Keratinocyte (primary cell): ENCODE measurements at regions not wholly inside any gene's neighbourhood (a gene's known extent, or its start where the extent isn't known, plus 50 kb on each side); places are given as distances from the start of the nearest gene placed in this dataset.

Experiments used
- DNase-seq: peaks from one replicate; pipeline ENCODE4 v3.0.0-alpha.2; 2011; ENCODE audit warnings: low read depth, missing footprints, low spot score
- FAIRE-seq: peaks from 2 replicates; lab custom pipeline; 2011; peaks lifted over from hg19 to GRCh38; lab: Jason Lieb, UNC
- H2AFZ ChIP-seq: 2 replicates; pipeline ENCODE4 v1.6.0; 2012; ENCODE audit warnings: low read length, control low read depth, inconsistent platforms; ENCODE audit not compliant: control insufficient read depth
- H3K27ac ChIP-seq: 2 replicates; pipeline ENCODE4 v1.5.1; 2011; ENCODE audit warnings: low read length; ENCODE audit not compliant: control insufficient read depth, insufficient read depth
- H3K27me3 ChIP-seq: 3 replicates; pipeline ENCODE4 v1.6.0; 2011; ENCODE audit warnings: low read length; ENCODE audit not compliant: control insufficient read depth, insufficient read depth; ENCODE audit errors: extremely low read depth
- H3K36me3 ChIP-seq, 2 experiments: 2 replicates in 1 of 2; 3 replicates in 1 of 2; pipeline ENCODE4 v1.5.1; 2011; ENCODE audit warnings: low read length in 2 of 2, mild to moderate bottlenecking in 1 of 2; ENCODE audit not compliant: control insufficient read depth in 2 of 2, insufficient read depth in 2 of 2; ENCODE audit errors: extremely low read depth in 1 of 2
- H3K4me1 ChIP-seq: 3 replicates; pipeline ENCODE4 v1.5.1; 2011; ENCODE audit warnings: low read length; ENCODE audit not compliant: control insufficient read depth, insufficient read depth; ENCODE audit errors: extremely low read depth
- H3K4me2 ChIP-seq: 3 replicates; pipeline ENCODE4 v1.6.0; 2011; ENCODE audit warnings: low read depth, low read length; ENCODE audit not compliant: control insufficient read depth, insufficient read depth; ENCODE audit errors: extremely low read depth
- H3K4me3 ChIP-seq, 3 experiments: fragments of 200-600 bp in 1 of 3; sonication (generic) in 1 of 3; 2 replicates in 2 of 3; 3 replicates in 1 of 3; pipeline ENCODE4 v1.5.1; 2011 to 2016; ENCODE audit warnings: low read length in 3 of 3, mild to moderate bottlenecking in 3 of 3, control low read depth in 2 of 3, inconsistent platforms in 1 of 3, low read depth in 1 of 3, mixed read lengths in 1 of 3, mixed run types in 1 of 3, moderate library complexity in 1 of 3; ENCODE audit not compliant: control insufficient read depth in 2 of 3, insufficient read depth in 2 of 3; ENCODE audit errors: extremely low read depth in 1 of 3
- H3K79me2 ChIP-seq: 2 replicates; pipeline ENCODE4 v1.6.0; 2012; ENCODE audit warnings: low read length; ENCODE audit not compliant: control insufficient read depth, insufficient read depth
- H3K9ac ChIP-seq: 3 replicates; pipeline ENCODE4 v1.6.0; 2011; ENCODE audit warnings: low read length; ENCODE audit not compliant: control insufficient read depth, insufficient read depth; ENCODE audit errors: extremely low read depth
- H3K9me1 ChIP-seq: 3 replicates; pipeline ENCODE4 v1.6.0; 2011; ENCODE audit warnings: low read length; ENCODE audit not compliant: control insufficient read depth, insufficient read depth; ENCODE audit errors: extremely low read depth
- H3K9me3 ChIP-seq: 2 replicates; pipeline ENCODE4 v1.5.1; 2012; ENCODE audit warnings: low read depth, low read length; ENCODE audit not compliant: control insufficient read depth
- H4K20me1 ChIP-seq: 3 replicates; pipeline ENCODE4 v1.6.0; 2011; ENCODE audit warnings: low read length; ENCODE audit not compliant: control insufficient read depth, insufficient read depth; ENCODE audit errors: extremely low read depth
- CTCF ChIP-seq, 3 experiments: IDR thresholded peaks in 1 of 3; conservative IDR thresholded peaks in 1 of 3; optimal IDR thresholded peaks in 1 of 3; 2 replicates in 2 of 3; 3 replicates in 1 of 3; pipeline versions ENCODE3 to v1.5.1; 2011; ENCODE audit warnings: low read length in 3 of 3, mild to moderate bottlenecking in 3 of 3, moderate library complexity in 2 of 3, control low read depth in 1 of 3, inconsistent platforms in 1 of 3; ENCODE audit not compliant: insufficient read depth in 2 of 3; ENCODE audit errors: extremely low read depth in 1 of 3
- EZH2 ChIP-seq: IDR thresholded peaks from one replicate; pipeline ENCODE4 v1.6.1; 2012; ENCODE audit warnings: inconsistent platforms, mild to moderate bottlenecking, low read length, moderate library complexity
- dilution Hi-C: fragments of 300-500 bp; cut with MboI; formaldehyde crosslinking; loops from one replicate; pipeline ENCODE4 v1.7.0; 2020; ENCODE audit warnings: low sequenced_read_pairs; ENCODE audit not compliant: extremely low pct_ligation_motif_present

GRCh38 chr6:28711788-28712341 lies 186.2 kb downstream of the GPX5 start:
- peaks cover 14% of the 10 kb centered on the region for H3K4me1 ChIP-seq
- peak overlapping the region; percentile 23 for H3K27ac ChIP-seq
- H2AFZ ChIP-seq = no peak overlapping the region
- no peak overlapping the region for H3K9ac ChIP-seq
- H3K79me2 ChIP-seq = no peaks in the 10 kb centered on the region
- TF ChIP-seq CTCF (optimal IDR thresholded peaks at IDR 0.05 in 1 of 3, IDR thresholded peaks at IDR 0.05 in 1 of 3, conservative IDR thresholded peaks at IDR 0.05 in 1 of 3; ENCODE audit: extremely low read depth in 1 of 3, insufficient read depth in 2 of 3, low read length in 3 of 3) (no peak), EZH2 (no peak)
- DNase-seq (peak; percentile 92), FAIRE-seq (peak; percentile 91)
- H3K9me1 ChIP-seq = no peaks in the 10 kb centered on the region
- peaks cover 4% of the 10 kb centered on the region for H3K9me3 ChIP-seq
- no peaks in the 10 kb centered on the region for H3K36me3 ChIP-seq
- no peaks in the 10 kb centered on the region for H4K20me1 ChIP-seq
- no peak overlapping the region for H3K4me3 ChIP-seq
- no peak overlapping the region for H3K4me2 ChIP-seq
- H3K27me3 ChIP-seq = no peaks in the 10 kb centered on the region
- dilution Hi-C loops = no loop called here

DNA sequence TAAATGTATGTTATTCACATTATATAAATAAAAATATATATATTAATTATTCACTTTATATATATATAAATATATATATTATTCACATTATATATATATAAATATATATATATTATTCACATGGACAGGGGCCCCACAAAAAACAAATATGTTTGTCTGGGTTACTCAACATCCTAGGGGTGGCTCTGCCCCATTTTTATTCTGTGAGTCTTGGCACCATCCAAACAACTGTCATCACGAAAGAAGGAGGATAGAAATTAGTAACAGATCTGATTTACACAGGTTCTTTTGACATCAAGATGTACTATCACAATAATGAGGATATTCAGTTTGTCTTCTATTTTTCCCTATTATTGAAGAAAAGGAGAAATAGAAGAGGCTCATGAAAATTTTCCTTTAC lies 187.3 kb downstream of the GPX5 start:
- no peak overlapping the region for H3K4me2 ChIP-seq
- no peak overlapping the region for H3K4me3 ChIP-seq
- H3K9me1 ChIP-seq = no peaks in the 10 kb centered on the region
- no peaks in the 10 kb centered on the region for H3K36me3 ChIP-seq
- no peak overlapping the region for H3K27ac ChIP-seq
- no peaks in the 10 kb centered on the region for H3K79me2 ChIP-seq
- H3K27me3 ChIP-seq = no peaks in the 10 kb centered on the region
- no peaks in the 10 kb centered on the region for H4K20me1 ChIP-seq
- no peak for FAIRE-seq
- H3K9ac ChIP-seq = no peak overlapping the region
- DNase-seq = no peak
- no peak for TF ChIP-seq EZH2
- no peak for TF ChIP-seq CTCF (optimal IDR thresholded peaks at IDR 0.05 in 1 of 3, IDR thresholded peaks at IDR 0.05 in 1 of 3, conservative IDR thresholded peaks at IDR 0.05 in 1 of 3; ENCODE audit: extremely low read depth in 1 of 3, insufficient read depth in 2 of 3, low read length in 3 of 3)
- dilution Hi-C loops = no loop called here
- H3K9me3 ChIP-seq = peaks cover 2% of the 10 kb centered on the region
- peaks cover 14% of the 10 kb centered on the region for H3K4me1 ChIP-seq
- no peak overlapping the region for H2AFZ ChIP-seq
